HG03139 (cell line): ENCODE measurements at regions not wholly inside any gene's neighbourhood (a gene's known extent, or its start where the extent isn't known, plus 50 kb on each side); places are given as distances from the start of the nearest gene placed in this dataset.
"Not testable (repeated sequence)": the region's sequence is repeated elsewhere in the genome, so short reads cannot be mapped to it uniquely, and the experiment has no call there.

Experiments used
- ATAC-seq: cut with Tn5 transposase; IDR thresholded peaks from one replicate; pipeline ENCODE4 v1.9.1; 2021; ENCODE audit not compliant: unreplicated experiment

GRCh38 chr6:144474290-144474689 is 189.2 kb downstream of the UTRN start:
- ATAC-seq = no peak

DNA sequence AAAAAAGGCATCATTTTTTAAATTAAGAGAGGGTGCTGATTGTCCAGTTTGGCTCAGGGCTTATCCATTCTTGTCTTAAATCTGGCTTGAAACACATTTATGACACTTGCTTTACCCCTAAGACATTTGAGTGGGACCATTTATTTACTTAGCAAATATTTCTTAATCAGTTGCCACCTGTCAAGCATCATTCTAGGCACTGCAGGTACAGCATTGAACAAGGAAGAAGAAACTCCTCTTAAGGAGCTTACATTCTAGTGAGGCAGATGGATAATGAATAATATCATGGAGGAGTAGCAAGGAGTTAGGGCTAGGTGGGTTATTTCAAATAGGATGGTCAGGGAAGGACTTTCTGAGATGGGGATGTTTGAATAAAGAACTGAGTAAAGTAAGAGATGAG is 189.8 kb downstream of the UTRN start:
- ATAC-seq = no peak

DNA sequence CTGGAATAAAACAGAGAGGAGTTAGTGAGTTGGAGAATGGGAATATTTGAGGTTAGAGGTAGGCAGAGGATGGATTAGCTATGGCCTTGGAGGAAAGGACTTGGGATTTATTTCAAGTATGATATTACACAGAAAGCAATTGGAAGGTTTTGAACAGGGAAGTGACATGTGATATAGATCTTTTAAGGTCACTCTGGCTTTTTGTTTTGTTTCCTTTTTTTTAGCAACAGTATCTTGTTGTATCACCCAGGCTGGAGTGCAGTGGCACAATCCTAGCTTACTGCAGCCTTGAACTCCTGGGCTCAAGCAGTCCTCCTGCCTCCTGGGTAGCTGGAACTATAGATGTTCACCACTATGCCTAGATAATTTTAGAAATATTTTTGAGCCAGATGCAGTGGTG is 190.3 kb downstream of the UTRN start:
- no peak for ATAC-seq

GRCh38 chr6:144476286-144476685 is 191.2 kb downstream of the UTRN start:
- no peak for ATAC-seq

DNA sequence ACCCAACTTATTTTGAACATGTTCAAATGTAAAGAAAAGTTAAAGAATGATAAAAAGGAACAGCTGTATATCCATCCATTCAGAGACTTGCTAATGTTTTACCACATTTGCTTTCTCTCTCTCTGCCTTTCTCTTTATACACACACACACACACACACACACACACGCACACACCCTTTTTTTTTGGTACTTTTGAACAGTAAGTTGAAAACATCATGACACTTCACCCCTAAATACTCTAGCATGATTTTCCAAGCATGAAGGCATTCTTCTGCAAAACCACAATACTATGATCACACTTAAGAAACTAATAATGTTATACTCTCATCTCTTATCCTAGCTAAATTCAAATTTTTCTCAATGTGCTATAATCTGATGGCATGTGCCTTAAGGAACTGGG is 192.3 kb downstream of the UTRN start:
- ATAC-seq = no peak

DNA sequence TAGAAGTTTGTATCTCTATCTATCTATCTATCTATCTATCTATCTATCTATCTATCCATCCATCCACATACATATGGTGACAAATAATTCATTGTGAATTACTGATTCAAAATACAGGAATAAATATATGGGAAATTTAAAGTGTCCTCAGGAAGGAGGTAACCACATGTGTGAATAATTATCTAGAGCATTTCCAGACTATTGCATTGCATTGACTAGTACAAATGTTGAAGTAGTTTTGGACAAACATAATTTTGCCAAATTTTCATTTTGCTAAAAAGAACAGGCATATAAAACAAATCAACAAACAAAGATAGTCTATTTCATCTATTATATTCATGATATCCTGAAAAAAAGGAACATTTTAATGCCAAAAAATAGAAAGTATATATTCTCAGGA is 192.7 kb downstream of the UTRN start:
- ATAC-seq = no peak

- no peak for ATAC-seq
Observed at GRCh38 chr6:144478483-144478882, 193.3 kb downstream of the UTRN start.

GRCh38 chr6:144479991-144480390 is 194.9 kb downstream of the UTRN start:
- no peak for ATAC-seq

DNA sequence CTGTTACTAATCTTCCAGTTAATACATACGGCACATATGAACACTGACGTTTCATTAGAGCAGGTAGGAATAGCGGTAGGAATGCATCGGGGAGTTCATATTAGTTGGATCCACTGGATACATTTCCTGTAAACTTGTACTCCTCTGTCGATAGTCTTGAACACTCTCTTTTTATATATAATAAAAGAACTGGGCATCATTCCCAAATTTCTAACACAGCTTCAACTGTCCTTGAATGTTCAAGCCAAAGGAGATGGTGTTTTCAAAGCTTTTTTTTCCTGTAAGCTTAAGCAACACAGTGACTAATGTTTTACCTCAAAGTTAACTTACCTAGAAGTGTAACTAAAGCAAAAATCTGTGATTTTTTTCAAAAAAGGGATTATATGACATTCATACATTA is 195.3 kb downstream of the UTRN start:
- ATAC-seq = no peak

DNA sequence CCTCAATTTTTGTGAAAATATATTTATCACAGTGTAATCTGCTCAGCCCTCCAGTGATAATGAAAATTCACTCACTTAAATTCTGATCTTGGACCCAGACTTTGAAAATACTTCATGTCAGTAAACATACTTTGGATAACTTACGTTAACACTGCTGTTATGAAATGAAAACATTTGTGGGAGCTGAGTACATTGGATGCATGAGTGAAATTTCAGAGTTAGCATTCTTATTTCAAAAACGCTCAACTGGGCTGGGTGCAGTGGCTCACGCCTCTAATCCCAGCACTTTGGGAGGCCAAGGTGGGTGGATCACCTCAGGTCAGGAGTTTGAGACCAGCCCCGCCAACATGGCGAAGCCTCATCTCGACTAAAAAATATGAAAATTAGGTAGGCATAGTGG is 196.4 kb downstream of the UTRN start:
- no peak for ATAC-seq

- ATAC-seq = peak; percentile 77
Observed at GRCh38 chr6:144482142-144482541, 197.0 kb downstream of the UTRN start.

DNA sequence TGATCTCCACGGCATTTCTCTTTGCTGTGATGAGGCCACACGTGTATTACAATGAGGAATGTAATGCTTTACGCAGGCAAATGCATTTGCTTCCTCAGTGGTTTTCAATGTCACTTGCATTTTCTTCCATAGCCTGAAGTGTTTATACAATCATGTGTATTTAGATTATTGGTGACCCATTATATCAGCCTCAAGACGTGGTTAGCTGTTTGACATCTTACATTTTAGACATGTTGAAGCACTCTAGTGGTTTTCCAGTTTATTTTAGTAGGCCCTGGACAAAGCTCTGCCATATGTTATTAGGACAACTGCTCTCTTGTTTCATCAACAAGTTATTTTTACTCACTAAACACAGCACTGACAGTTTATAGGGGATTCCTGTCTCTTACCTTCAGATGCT is 200.4 kb downstream of the UTRN start:
- ATAC-seq = no peak

DNA sequence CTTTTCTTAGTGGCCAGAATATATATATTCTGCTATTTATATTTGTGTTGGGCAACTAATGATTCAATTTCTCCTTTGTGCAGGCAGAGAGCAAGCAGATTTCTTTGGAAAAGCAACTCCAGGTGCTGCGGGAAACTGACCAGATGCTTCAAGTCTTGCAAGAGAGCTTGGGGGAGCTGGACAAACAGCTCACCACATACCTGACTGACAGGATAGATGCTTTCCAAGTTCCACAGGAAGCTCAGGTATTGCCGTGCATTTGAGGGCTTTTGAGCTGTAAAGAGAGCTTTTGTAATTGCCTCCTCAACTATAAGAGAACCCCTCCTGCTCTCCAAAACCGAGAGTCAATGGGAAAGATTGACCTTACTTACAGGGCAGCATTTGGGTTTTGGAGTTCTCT is 203.5 kb downstream of the UTRN start:
- ATAC-seq = no peak

GRCh38 chr6:144493035-144493910 is 208.1 kb downstream of the UTRN start:
- ATAC-seq = no peak

DNA sequence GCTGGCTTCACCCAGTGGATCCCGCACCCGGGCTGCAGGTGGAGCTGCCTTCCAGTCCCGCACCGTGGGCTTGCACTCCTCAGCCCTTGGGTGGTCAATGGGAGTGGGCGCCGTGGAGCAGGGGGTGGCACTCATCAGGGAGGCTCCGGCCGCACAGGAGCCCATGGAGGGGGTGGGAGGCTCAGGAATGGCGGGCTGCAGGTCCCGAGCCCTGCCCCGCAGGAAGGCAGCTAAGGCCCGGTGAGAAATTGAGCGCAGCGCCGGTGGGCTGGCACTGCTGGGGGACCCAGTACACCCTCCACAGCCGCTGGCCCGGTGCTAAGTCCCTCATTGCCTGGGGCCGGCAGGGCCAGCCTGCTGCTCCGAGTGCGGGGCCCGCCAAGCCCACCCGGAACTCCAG is 209.9 kb downstream of the UTRN start:
- ATAC-seq = not testable (repeated sequence)

DNA sequence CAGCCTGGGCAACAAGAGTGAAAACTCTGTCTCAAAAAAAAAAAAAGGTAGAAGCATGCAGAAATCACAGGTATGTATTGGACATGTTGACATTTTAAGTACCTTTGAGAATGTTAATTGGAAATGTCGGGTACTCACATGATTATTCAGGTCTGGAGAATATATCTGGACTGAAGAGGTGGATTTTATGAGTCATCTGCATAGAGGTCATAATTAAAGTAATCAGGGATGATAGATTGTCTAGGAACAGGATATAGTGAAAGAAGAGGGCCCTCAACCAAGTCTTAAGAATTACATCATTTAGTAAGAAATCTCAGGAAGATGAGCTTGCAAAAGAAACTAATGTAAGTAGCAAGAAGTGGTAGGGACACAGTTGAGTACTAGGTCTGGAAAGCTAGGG is 212.5 kb downstream of the UTRN start:
- ATAC-seq = no peak

GRCh38 chr6:144500892-144501291 is 215.8 kb downstream of the UTRN start:
- ATAC-seq = no peak

DNA sequence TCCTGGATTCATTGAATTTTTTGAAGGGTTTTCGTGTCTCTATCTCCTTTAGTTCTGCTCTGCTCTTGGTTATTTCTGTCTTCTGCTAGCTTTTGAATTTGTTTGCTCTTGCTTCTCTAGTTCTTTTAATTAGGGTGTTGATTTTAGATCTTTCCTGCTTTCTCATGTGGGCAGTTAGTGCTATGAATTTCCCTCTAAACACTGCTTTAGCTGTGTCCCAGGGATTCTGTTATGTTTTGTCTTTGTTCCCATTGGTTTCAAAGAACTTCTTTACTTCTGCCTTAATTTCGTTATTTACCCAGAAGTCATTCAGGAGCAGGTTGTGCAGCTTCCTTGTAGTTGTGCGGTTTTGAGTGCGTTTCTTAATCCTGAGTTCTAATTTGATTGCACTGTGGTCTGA is 220.1 kb downstream of the UTRN start:
- ATAC-seq = not testable (repeated sequence)

GRCh38 chr6:144506051-144506450 is 220.9 kb downstream of the UTRN start:
- not testable (repeated sequence) for ATAC-seq

DNA sequence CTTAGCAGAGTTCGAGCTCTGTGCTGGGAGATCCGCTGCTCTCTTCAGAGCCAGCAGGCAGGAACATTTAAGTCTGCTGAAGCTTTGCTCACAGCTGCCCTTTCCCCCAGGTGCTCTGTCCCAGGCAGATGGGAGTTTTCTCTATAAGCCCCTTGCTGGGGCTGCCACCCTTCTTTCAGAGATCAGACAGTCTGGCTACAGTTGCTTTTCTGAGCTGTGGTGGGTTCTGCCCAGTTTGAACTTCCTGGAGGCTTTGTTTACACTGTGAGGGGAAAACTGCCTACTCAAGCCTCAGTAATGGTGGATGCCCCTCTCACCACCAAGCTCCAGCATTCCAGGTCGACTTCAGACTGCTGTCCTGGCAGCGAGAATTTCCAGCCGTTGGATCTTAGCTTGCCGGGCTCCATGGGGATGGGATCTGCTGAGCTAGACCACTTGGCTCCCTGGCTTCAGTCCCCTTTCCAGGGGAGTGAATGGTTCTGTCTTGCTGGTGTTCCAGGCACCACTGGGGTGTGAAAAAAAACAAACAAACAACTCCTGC is 222.7 kb downstream of the UTRN start:
- ATAC-seq = not testable (repeated sequence)

DNA sequence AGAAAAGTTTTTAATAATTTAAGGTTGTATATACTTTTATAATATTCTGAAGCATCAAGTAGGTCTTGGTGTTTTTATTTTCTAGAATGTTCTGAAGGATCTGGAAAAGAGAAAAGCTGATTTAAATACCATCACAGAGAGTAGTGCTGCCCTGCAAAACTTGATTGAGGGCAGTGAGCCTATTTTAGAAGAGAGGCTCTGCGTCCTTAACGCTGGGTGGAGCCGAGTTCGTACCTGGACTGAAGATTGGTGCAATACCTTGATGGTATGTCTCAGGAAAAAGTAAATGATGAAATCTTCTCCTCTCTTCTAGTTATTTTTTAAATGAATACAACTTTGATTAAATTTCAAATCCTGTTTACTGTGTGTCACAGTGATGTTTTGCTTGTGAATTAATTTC is 225.7 kb downstream of the UTRN start:
- ATAC-seq = no peak

GRCh38 chr6:144515761-144516160 is 230.6 kb downstream of the UTRN start:
- ATAC-seq = no peak

- no peak for ATAC-seq
Observed at GRCh38 chr6:144519426-144519825, 234.3 kb downstream of the UTRN start.
